HG02610 (cell line): ENCODE measurements at regions not wholly inside any gene's neighbourhood (a gene's known extent, or its start where the extent isn't known, plus 50 kb on each side); places are given as distances from the start of the nearest gene placed in this dataset.
"Not testable (repeated sequence)": the region's sequence is repeated elsewhere in the genome, so short reads cannot be mapped to it uniquely, and the experiment has no call there.

Source experiments
- ATAC-seq: cut with Tn5 transposase; IDR thresholded peaks from one replicate; pipeline ENCODE4 v1.9.1; 2021; ENCODE audit warnings: mild to moderate bottlenecking, moderate library complexity; ENCODE audit not compliant: unreplicated experiment

GRCh38 chr18:1464444-1465217, 560.0 kb downstream of the ADCYAP1 start:
- ATAC-seq: no peak

GRCh38 chr18:1466035-1466434, 561.4 kb downstream of the ADCYAP1 start:
- no peak for ATAC-seq

GRCh38 chr18:1467461-1467964, 562.8 kb downstream of the ADCYAP1 start:
- no peak for ATAC-seq

- ATAC-seq: no peak
Observed at GRCh38 chr18:1468550-1468949, 563.9 kb downstream of the ADCYAP1 start.

- no peak for ATAC-seq
Observed at GRCh38 chr18:1475867-1476266, 571.2 kb downstream of the ADCYAP1 start.

- no peak for ATAC-seq
Observed at GRCh38 chr18:1480309-1480708, 575.6 kb downstream of the ADCYAP1 start.

GRCh38 chr18:1481577-1481976, 576.9 kb downstream of the ADCYAP1 start:
- no peak for ATAC-seq

- ATAC-seq: no peak
Observed at GRCh38 chr18:1483385-1483784, 578.7 kb downstream of the ADCYAP1 start.

- no peak for ATAC-seq
Observed at GRCh38 chr18:1487457-1487856, 582.8 kb downstream of the ADCYAP1 start.

- no peak for ATAC-seq
Observed at GRCh38 chr18:1488394-1488793, 583.7 kb downstream of the ADCYAP1 start.

GRCh38 chr18:1488957-1489356, 584.3 kb downstream of the ADCYAP1 start:
- ATAC-seq: no peak

- no peak for ATAC-seq
Observed at GRCh38 chr18:1495387-1495786, 590.7 kb downstream of the ADCYAP1 start.

GRCh38 chr18:1496096-1496495, 591.4 kb downstream of the ADCYAP1 start:
- no peak for ATAC-seq

- no peak for ATAC-seq
Observed at GRCh38 chr18:1498216-1498615, 593.5 kb downstream of the ADCYAP1 start.

GRCh38 chr18:1499265-1499664, 594.6 kb downstream of the ADCYAP1 start:
- no peak for ATAC-seq

GRCh38 chr18:1503847-1504246, 599.2 kb downstream of the ADCYAP1 start:
- ATAC-seq: no peak

- no peak for ATAC-seq
Observed at GRCh38 chr18:1505856-1506255, 601.2 kb downstream of the ADCYAP1 start.

GRCh38 chr18:1510542-1511179, 606.0 kb downstream of the ADCYAP1 start:
- ATAC-seq: no peak

- ATAC-seq: no peak
Observed at GRCh38 chr18:1511619-1512311, 607.1 kb downstream of the ADCYAP1 start.

GRCh38 chr18:1513519-1513918, 608.8 kb downstream of the ADCYAP1 start:
- ATAC-seq: no peak

- not testable (repeated sequence) for ATAC-seq
Observed at GRCh38 chr18:1521588-1522248, 617.0 kb downstream of the ADCYAP1 start.
